RWPE1 (cell line): ENCODE measurements at regions not wholly inside any gene's neighbourhood (a gene's known extent, or its start where the extent isn't known, plus 50 kb on each side); places are given as distances from the start of the nearest gene placed in this dataset.
"Not testable (repeated sequence)": the region's sequence is repeated elsewhere in the genome, so short reads cannot be mapped to it uniquely, and the experiment has no call there.

Experiments
- CTCF ChIA-PET: fragments of 350-600 bp; sonication (Branson Sonifier 250); formaldehyde crosslinking; extraction: SDS; loops from one replicate; lab custom pipeline; 2021; lab: Yijun Ruan, JAX
- POLR2A ChIA-PET: fragments of 400-600 bp; formaldehyde crosslinking; extraction: SDS; loops from one replicate; lab custom pipeline; 2020; ENCODE audit warnings: antibody characterized with exemption; ENCODE audit not compliant: low non-redundant PET; lab: Yijun Ruan, JAX
- DNase-seq: peaks from one replicate; pipeline ENCODE4 v3.0.0; 2012; ENCODE audit warnings: low spot score
- H3K27ac ChIP-seq: fragments of 450-650 bp; 2 replicates; pipeline ENCODE4 v1.5.1; 2017
- CTCF ChIP-seq: fragments of 450-650 bp; conservative IDR thresholded peaks from 2 replicates; pipeline ENCODE4 v1.5.1; 2017; ENCODE audit warnings: low read depth, mild to moderate bottlenecking

GRCh38 chr2:8345200-8345599 lies 336.7 kb upstream of the ID2 start:
- CTCF ChIA-PET: no interaction called here
- POLR2A ChIA-PET: no interaction called here
- TF ChIP-seq CTCF: no peak
- no peak for DNase-seq
- no peak overlapping the region for H3K27ac ChIP-seq

GRCh38 chr2:8346208-8346607 lies 335.6 kb upstream of the ID2 start:
- DNase-seq: no peak
- ChIA-PET POLR2A (no interaction called here), CTCF (no interaction called here)
- TF ChIP-seq CTCF: no peak
- no peak overlapping the region for H3K27ac ChIP-seq

GRCh38 chr2:8346706-8347430 lies 335.0 kb upstream of the ID2 start:
- H3K27ac ChIP-seq: no peak overlapping the region
- ChIA-PET CTCF (interaction anchor here (0.6 kb wide), 1 partner anchor 183 kb away, joined by 7 read pairs; no protein-coding TSS in a partner anchor), POLR2A (no interaction called here)
- TF ChIP-seq CTCF: no peak
- DNase-seq: no peak

- POLR2A ChIA-PET, H3K27ac ChIP-seq, CTCF ChIA-PET, DNase-seq: not testable (repeated sequence)
Observed at GRCh38 chr2:8348911-8349310, 332.9 kb upstream of the ID2 start.

- TF ChIP-seq CTCF: no peak
- ChIA-PET POLR2A (no interaction called here), CTCF (no interaction called here)
- no peak for DNase-seq
- H3K27ac ChIP-seq: no peak overlapping the region
Observed at GRCh38 chr2:8352296-8352695, 329.6 kb upstream of the ID2 start.

- no peak overlapping the region for H3K27ac ChIP-seq
- TF ChIP-seq CTCF: no peak
- ChIA-PET POLR2A (no interaction called here), CTCF (no interaction called here)
- no peak for DNase-seq
Observed at GRCh38 chr2:8352989-8353388, 328.9 kb upstream of the ID2 start.

- ChIA-PET CTCF (interaction anchor here (0.6 to 0.7 kb wide), 2 partner anchors 361 to 845 kb away, joined by 4 to 6 read pairs; no protein-coding TSS in a partner anchor), POLR2A (no interaction called here)
- no peak overlapping the region for H3K27ac ChIP-seq
- no peak for DNase-seq
- no peak for TF ChIP-seq CTCF
Observed at GRCh38 chr2:8355102-8355859, 326.6 kb upstream of the ID2 start.
